HT1080 (cell line): ENCODE measurements at regions not wholly inside any gene's neighbourhood (a gene's known extent, or its start where the extent isn't known, plus 50 kb on each side); places are given as distances from the start of the nearest gene placed in this dataset.
"Not testable (repeated sequence)": the region's sequence is repeated elsewhere in the genome, so short reads cannot be mapped to it uniquely, and the experiment has no call there.

ENCODE experiments used
- DNase-seq: peaks from one replicate; pipeline ENCODE4 v3.0.0-alpha.2; 2015; ENCODE audit warnings: low read depth

DNA sequence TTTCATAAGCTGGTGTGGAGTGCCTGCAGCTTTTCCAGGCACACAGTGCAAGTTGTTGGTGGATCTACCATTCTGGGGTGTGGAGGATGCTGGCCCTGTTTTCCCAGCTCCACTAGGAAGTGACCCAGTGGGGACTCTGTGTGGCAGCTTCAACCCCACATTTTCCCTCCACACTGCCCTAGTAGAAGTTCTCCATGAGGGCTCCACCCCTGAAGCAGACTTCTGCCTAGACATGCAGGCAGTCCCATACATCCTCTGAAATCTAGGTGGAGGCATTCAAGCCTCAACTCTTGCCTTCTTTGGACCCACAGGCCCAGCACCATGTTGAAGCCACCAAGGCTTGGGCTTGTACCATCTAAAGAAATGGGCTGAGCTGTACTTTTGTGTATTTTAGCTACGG, 206.2 kb upstream of the GRM7 start:
- no peak for DNase-seq

- DNase-seq = no peak
These were observed 205.6 kb upstream of the GRM7 start for GRCh38 chr3:6655275-6655674.

GRCh38 chr3:6657591-6657990, 203.3 kb upstream of the GRM7 start:
- no peak for DNase-seq

- no peak for DNase-seq
These were observed 193.6 kb upstream of the GRM7 start for GRCh38 chr3:6667354-6667753.

DNA sequence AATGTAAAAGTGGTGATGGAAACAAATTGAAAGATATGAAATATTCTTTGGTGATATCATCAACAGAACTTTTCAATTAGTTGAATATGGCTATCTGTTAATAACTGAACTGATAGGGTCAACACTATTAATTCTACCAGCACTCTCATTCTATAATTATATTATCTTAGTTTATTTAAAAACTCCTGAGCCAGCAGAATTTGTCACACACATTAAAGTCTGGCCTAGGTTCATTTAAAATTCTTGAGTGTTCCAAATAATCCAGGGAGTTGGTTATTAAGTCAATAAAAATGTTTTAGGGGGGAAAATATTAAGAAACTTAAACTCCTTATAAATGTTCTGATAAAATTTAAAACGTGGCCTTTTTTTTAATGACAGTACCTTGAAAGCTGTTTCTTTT, 189.6 kb upstream of the GRM7 start:
- DNase-seq = no peak

- no peak for DNase-seq
These were observed 181.4 kb upstream of the GRM7 start for GRCh38 chr3:6679510-6679909.

DNA sequence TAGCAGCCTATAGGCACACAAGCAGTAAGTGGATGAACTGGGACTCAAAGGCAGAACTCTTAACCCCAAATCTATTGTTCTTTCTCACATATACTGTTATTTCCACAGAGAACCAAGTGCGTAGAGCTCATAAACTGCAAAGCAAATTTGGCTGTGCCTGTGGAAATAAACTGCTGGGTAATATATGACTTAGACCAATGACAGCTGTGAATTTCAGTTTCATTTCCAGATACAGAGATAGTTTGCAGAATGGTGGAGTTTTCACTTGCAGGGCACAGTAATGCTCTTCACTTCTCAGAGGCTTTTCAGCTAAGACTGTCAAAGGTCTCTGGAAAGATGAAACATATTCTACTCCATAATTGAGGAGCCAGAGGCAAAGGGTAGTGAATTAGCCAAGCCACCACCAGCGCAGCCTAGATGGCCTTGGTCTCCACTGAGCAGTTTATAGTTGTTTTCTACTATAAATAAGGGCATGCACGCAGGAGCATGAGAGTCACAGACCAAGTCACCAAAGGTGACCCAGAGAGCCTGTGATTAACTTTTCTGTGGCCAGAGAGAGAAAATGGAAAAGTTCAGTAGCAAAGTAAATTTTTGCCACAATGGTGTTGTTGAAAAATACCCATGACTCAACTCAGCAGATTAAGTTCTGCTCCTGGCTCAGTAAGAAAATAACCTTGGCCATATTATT, 180.7 kb upstream of the GRM7 start:
- DNase-seq = no peak

DNA sequence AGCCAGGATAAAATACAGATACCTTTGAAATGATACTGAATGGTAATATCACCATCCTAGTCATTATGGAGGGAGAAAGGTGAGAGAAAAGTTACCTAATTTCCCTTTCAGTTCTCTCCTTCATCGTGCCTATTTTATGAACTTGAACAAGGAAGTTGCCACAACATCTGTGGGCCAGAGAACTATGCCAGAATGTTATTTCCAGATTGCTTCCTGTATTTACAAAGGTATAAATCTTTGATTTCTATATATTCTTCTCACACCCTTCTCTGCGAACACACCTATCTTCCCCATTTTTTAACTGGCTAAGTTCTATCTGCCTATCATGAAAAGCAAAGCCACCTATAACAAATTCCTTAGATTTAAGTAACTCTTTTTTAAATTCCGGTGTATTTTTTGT, 163.6 kb upstream of the GRM7 start:
- DNase-seq = no peak

DNA sequence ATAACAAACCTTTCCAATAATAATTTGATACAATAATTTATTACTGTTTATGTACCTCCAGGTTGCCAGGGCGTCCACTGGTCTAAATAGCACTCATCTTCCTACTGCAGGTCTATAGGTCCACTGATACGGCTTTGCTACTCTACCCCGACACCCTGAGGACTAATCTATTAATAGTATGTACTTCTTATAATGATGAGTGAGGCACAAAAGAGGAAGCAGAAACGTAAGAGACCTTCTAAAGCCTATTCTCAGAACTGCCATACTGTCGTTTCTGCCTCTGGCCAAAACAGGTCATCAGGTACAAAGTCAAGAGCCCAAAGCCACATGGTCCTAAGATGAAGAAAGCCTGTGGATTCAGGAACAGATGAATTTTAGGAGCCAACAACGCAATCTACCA, 163.2 kb upstream of the GRM7 start:
- DNase-seq = no peak

GRCh38 chr3:6704817-6705216, 156.1 kb upstream of the GRM7 start:
- not testable (repeated sequence) for DNase-seq

DNA sequence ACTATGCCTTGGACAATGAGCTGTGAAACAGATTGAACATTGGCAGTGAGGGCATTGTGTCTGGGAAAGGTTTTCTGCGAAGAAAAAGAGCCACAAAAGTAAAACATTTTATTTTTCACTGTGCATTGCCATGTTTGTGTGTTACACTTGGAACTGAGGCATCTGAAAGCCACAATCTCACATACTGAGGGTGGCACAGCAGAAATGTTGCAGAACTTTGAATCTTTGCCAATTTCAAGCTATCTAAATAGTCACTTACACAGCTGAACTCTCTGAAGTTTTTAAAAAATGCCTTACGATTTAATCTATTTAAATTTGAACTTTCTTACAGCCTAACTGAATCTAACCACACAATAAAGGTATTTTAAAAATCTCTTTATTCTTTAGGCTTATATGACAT, 154.1 kb upstream of the GRM7 start:
- DNase-seq = no peak

DNA sequence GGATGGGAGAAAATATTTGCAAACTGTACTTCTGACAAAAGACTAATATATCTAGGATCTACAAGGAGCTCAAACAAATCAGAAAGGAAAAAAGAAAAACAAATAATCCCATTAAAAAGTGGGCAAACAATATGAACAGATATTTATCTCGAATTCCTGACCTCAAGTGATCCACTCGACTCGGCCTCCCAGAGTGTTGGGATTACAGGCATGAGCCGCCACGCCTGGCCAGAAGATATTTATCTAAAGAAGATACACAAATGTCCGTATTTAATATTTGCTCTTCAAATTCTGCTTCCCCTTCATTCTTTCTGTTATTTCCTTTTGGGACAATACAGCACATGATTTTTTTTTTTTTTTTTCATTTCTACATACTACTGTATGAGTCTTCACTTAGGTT, 151.7 kb upstream of the GRM7 start:
- DNase-seq = no peak

GRCh38 chr3:6714962-6715361, 146.0 kb upstream of the GRM7 start:
- no peak for DNase-seq

DNA sequence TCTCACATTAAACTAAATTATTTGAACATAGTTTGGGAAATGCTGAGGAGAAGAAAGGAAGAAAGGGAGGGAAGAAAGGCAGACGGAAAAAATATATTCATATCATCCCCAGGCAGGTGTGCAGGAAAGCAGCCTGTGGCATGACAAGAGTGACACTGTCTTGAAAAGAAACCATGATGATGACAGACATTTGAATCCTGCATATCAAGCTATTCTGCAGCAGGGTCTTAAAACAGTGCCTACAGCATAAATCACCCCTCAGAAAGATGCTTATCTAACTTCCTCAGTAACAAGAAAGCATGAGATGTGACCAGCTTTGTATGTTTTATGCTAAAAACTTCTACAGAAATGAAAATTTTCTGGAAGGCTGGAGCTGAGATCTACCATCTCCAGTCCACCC, 144.5 kb upstream of the GRM7 start:
- DNase-seq = no peak

GRCh38 chr3:6717026-6717943, 143.6 kb upstream of the GRM7 start:
- DNase-seq = no peak

GRCh38 chr3:6719999-6720398, 140.9 kb upstream of the GRM7 start:
- no peak for DNase-seq

DNA sequence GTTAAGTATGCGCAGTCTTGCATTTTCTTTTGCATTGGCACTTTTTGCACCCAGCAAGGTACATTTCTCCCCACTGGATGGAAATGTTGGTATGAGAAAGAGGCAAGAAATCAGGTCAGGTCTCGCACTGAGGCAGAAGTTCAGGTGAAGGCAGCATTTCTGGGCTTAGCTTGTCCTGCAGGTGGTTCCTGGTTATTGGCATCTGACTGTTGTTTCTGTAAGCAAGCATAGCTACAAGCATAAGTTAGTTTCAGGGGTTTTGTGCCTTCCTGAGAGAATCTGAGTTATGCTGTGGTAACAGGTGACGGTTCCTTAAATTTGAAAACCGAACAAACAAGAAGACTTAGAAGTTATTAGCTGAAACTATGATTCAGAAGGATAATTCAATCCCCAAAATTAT, 139.4 kb upstream of the GRM7 start:
- no peak for DNase-seq

- DNase-seq = no peak
These were observed 137.7 kb upstream of the GRM7 start for GRCh38 chr3:6723205-6723604.

DNA sequence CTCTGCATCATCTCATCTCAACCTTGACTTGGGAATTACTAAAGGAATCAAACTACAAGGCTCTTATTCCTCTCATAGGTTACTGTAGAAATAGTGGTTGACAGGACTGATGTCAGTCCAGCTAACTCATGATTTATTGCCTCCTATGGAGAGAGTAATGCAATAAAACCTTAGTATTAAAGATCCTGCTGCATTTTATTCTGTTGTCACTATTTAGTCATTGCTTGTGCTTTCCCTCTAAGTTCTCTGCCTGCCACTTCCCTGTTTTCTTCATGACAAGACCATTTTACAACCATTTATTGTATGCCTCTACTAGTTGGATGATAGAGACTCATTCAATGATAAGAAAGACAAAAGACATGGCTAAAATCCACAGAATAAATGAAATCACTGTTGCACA, 134.1 kb upstream of the GRM7 start:
- no peak for DNase-seq

GRCh38 chr3:6732807-6733206, 128.1 kb upstream of the GRM7 start:
- no peak for DNase-seq

DNA sequence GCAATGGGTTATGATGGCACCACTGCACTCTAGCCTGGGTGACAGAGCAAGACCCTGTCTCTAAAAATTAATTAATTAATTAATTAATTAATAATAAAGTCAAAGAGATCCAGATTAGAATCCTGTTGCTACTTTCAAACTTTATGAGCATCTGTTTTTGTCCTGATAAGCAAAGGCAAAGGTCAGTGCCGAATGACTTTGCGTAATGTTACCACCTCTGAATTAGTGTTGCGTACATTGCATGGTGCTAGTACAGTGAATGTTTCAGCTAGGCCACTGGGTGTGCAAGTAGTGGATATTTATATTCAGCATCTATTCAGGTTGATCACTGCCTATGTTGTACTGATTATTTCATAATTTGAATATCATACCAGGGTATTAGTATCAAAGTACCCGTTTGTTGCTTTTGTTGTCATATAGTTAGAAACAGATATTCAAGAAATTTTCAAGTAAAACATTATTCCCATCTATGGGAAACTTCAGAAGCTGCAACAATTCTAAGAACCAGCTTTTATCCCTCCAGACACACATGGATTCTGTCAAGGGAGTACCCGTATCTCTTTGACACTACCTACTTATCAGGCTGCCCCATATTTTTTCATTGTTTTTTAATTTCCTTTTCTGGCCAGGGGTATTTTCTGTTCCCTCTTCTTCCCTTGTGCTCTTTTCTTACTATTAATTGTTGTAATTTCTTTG, 127.1 kb upstream of the GRM7 start:
- DNase-seq = no peak

GRCh38 chr3:6734395-6734746, 126.5 kb upstream of the GRM7 start:
- no peak for DNase-seq
